Trophoblast cell (in vitro differentiated cells and primary cell): ENCODE measurements at regions not wholly inside any gene's neighbourhood (a gene's known extent, or its start where the extent isn't known, plus 50 kb on each side); places are given as distances from the start of the nearest gene placed in this dataset.

ENCODE experiments used
- DNase-seq, 2 donors: peaks; one replicate each; pipeline ENCODE4 v3.0.0-alpha.2; 2016
- H2AFZ ChIP-seq: 2 replicates; pipeline ENCODE4 v1.6.1; 2013; ENCODE audit warnings: low read length, moderate library complexity, mild to moderate bottlenecking; ENCODE audit not compliant: insufficient read depth, poor library complexity
- H2AK5ac ChIP-seq: 2 replicates; pipeline ENCODE4 v1.6.1; 2013; ENCODE audit warnings: mild to moderate bottlenecking, low read length
- H2BK120ac ChIP-seq: 2 replicates; pipeline ENCODE4 v1.6.1; 2013; ENCODE audit warnings: low read length, mild to moderate bottlenecking, moderate library complexity; ENCODE audit not compliant: insufficient read depth, poor library complexity
- H2BK12ac ChIP-seq: 2 replicates; pipeline ENCODE4 v1.6.1; 2013; ENCODE audit warnings: mild to moderate bottlenecking, low read length, moderate library complexity
- H2BK5ac ChIP-seq: 2 replicates; pipeline ENCODE4 v1.6.1; 2013; ENCODE audit warnings: low read length, low read depth, moderate library complexity, mild to moderate bottlenecking; ENCODE audit not compliant: poor library complexity
- H3K14ac ChIP-seq: 2 replicates; pipeline ENCODE4 v1.6.1; 2013; ENCODE audit warnings: mild to moderate bottlenecking, low read length
- H3K18ac ChIP-seq: 2 replicates; pipeline ENCODE4 v1.6.1; 2013; ENCODE audit warnings: mild to moderate bottlenecking, low read length
- H3K23ac ChIP-seq: 2 replicates; pipeline ENCODE4 v1.6.1; 2013; ENCODE audit warnings: low read length
- H3K27ac ChIP-seq: 2 replicates; pipeline ENCODE4 v1.5.1; 2013; ENCODE audit warnings: low read depth, mild to moderate bottlenecking, inconsistent platforms, low read length, moderate library complexity
- H3K27me3 ChIP-seq: 2 replicates; pipeline ENCODE4 v1.6.1; 2013; ENCODE audit warnings: inconsistent platforms, mild to moderate bottlenecking, low read length, moderate library complexity; ENCODE audit not compliant: insufficient read depth
- H3K36me3 ChIP-seq, 2 experiments: 1 replicate in 1 of 2; 2 replicates in 1 of 2; pipeline ENCODE4 v1.6.1; 2013; ENCODE audit warnings: low read length in 2 of 2, mild to moderate bottlenecking in 2 of 2, moderate library complexity in 1 of 2; ENCODE audit not compliant: insufficient read depth in 2 of 2, control insufficient read depth in 1 of 2
- H3K4ac ChIP-seq: 2 replicates; pipeline ENCODE4 v1.6.1; 2013; ENCODE audit warnings: low read depth, mild to moderate bottlenecking, low read length, moderate library complexity
- H3K4me1 ChIP-seq, 2 experiments: 1 replicate in 1 of 2; 2 replicates in 1 of 2; pipeline ENCODE4 v1.6.1; 2013; ENCODE audit warnings: low read length in 2 of 2, mild to moderate bottlenecking in 2 of 2, moderate library complexity in 1 of 2; ENCODE audit not compliant: insufficient read depth in 2 of 2, control insufficient read depth in 1 of 2
- H3K4me2 ChIP-seq: 2 replicates; pipeline ENCODE4 v1.6.1; 2013; ENCODE audit warnings: inconsistent platforms, mild to moderate bottlenecking, low read length, moderate library complexity
- H3K4me3 ChIP-seq: 2 replicates; pipeline ENCODE4 v1.5.1; 2013; ENCODE audit warnings: mild to moderate bottlenecking, low read depth, low read length, inconsistent platforms
- H3K79me1 ChIP-seq: one replicate; pipeline ENCODE4 v1.6.1; 2013; ENCODE audit warnings: low read length
- H3K79me2 ChIP-seq: 2 replicates; pipeline ENCODE4 v1.6.1; 2013; ENCODE audit warnings: low read length, mild to moderate bottlenecking; ENCODE audit not compliant: control insufficient read depth, insufficient read depth, poor library complexity
- H3K9ac ChIP-seq: 2 replicates; pipeline ENCODE4 v1.6.1; 2013; ENCODE audit warnings: mild to moderate bottlenecking, low read length
- H3K9me3 ChIP-seq: 2 replicates; pipeline ENCODE4 v1.6.1; 2013; ENCODE audit warnings: low read depth, mild to moderate bottlenecking, control low read depth, inconsistent platforms, low read length; ENCODE audit not compliant: insufficient read depth
- H4K12ac ChIP-seq: 2 replicates; pipeline ENCODE4 v1.6.1; 2013; ENCODE audit warnings: low read depth, mild to moderate bottlenecking, low read length, moderate library complexity
- H4K8ac ChIP-seq: 2 replicates; pipeline ENCODE4 v1.6.1; 2013; ENCODE audit warnings: low read depth, mild to moderate bottlenecking, low read length, moderate library complexity
- H4K91ac ChIP-seq: one replicate; pipeline ENCODE4 v1.6.1; 2013; ENCODE audit warnings: low read depth, mild to moderate bottlenecking, low read length, moderate library complexity
- WGBS: extraction: QIAGEN DNeasy Blood & Tissue Kit; methylation state at CpG from one replicate; pipeline ENCODE4 v1.1.7; 2013; ENCODE audit warnings: missing lambda C conversion rate; ENCODE audit not compliant: insufficient read length, insufficient coverage; ENCODE audit errors: extremely low coverage; 5-methylcytosine and 5-hydroxymethylcytosine counted together

DNA sequence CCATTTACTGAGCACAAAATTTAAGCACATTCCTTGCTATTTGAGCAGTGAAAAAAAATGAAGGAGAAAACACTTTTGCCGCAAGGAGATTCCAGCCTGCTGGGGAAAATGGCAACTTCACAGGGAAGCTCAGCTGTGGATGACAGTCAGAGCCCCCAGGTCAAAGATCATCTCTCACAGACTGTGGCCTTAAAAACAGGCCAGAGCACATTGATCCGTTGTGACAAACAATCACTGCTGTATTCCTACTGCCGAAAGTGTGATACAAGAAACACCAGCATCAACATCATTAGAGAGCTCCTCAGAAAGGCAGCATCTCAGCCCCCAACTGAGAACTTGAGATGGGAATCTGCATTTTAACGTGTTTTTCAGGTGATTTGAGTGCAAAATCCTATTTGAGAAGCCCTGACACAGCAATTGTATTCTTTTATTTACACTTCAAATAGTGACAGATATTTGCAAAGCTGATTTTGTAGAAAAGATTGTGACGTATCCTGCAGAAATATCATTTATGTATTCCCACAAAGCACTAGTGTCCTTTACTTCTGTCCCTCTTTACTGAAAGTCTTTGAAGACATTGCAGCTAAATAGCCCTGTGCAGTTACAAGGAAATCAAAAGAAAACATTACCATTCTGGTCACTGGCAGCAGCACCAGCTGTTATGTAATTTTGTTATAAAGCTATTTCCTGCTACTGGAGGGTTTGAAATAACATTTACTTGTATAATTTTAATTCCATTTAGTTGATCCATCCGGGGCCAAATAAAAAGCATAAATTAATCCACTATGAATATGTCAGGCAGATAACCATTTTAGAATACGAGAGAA is 652.0 kb downstream of the LIG4 start:
- H3K27me3 ChIP-seq, result no peaks in the 10 kb centered on the region
- H4K8ac ChIP-seq, result no peak overlapping the region
- no peaks in the 10 kb centered on the region for H3K4me1 ChIP-seq
- no peaks in the 10 kb centered on the region for H3K79me1 ChIP-seq
- no peak overlapping the region for H3K4me3 ChIP-seq
- H2BK5ac ChIP-seq, result no peak overlapping the region
- no peak overlapping the region for H3K23ac ChIP-seq
- H2AK5ac ChIP-seq, result no peak overlapping the region
- no peak overlapping the region for H2AFZ ChIP-seq
- H3K14ac ChIP-seq, result no peak overlapping the region
- H4K12ac ChIP-seq, result no peak overlapping the region
- H3K36me3 ChIP-seq, result no peaks in the 10 kb centered on the region
- H3K79me2 ChIP-seq, result no peaks in the 10 kb centered on the region
- H3K27ac ChIP-seq, result no peak overlapping the region
- no CpG with 5 or more reads among the region's 7 CpGs for WGBS
- no peak overlapping the region for H3K18ac ChIP-seq
- H3K4me2 ChIP-seq, result no peak overlapping the region
- H3K9ac ChIP-seq, result no peak overlapping the region
- H3K4ac ChIP-seq, result no peak overlapping the region
- H3K9me3 ChIP-seq, result no peaks in the 10 kb centered on the region
- no peak for DNase-seq
- no peak overlapping the region for H2BK12ac ChIP-seq
- no peak overlapping the region for H4K91ac ChIP-seq
- H2BK120ac ChIP-seq, result no peak overlapping the region

DNA sequence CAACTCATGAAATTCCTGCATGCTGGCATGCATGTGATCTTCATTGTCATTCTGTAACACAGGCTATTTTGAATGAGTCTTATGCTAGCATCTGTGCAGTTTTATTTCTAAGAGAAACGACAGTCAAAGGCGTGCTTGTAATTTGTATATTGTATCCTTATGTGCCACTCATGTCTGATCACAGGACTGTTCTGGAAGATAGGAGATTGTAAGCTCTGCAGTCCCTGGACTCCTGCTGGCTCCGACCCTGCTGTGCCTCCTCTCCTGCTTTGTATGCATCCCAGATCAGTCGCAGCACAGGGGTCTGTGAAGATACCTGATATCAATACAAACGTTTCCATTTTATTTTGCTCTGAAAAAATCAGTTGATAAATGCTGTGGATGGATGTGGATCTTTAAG is 653.1 kb downstream of the LIG4 start:
- WGBS, result no CpG with 5 or more reads among the region's 5 CpGs
- DNase-seq, result no peak

DNA sequence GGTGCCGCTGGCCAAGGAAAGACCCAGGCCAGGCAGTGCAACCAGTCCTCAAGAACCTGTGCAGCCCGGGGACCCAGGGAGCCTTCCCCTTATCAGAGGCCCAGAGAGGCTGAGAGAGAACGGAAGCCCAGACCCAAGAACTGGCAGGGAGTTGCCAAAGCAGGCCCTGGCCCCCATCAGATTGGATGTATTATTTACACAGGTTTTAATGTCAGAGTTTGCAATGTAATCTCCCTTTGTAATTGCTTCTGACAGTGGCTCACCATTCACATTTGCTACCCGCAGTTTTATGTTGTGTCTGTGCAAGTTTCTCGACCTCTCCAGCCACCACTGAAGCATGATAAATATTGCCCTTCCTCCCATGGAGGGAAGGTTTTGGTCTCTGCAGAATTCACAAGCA is 660.9 kb downstream of the LIG4 start:
- Histone ChIP-seq H3K23ac (no peak overlapping the region), H2BK12ac (no peak overlapping the region), H3K4me2 (no peak overlapping the region), H3K14ac (no peak overlapping the region), H2AFZ (no peak overlapping the region), H2AK5ac (no peak overlapping the region), H3K9ac (no peak overlapping the region), H4K91ac (no peak overlapping the region), H4K8ac (no peak overlapping the region), H3K9me3 (no peaks in the 10 kb centered on the region), H2BK120ac (no peak overlapping the region), H3K36me3 (no peaks in the 10 kb centered on the region), H3K4me1 (no peaks in the 10 kb centered on the region), H4K12ac (no peak overlapping the region), H3K27me3 (no peaks in the 10 kb centered on the region), H3K4ac (no peak overlapping the region), H3K79me1 (no peaks in the 10 kb centered on the region), H3K4me3 (no peak overlapping the region), H3K18ac (no peak overlapping the region), H2BK5ac (no peak overlapping the region), H3K79me2 (no peaks in the 10 kb centered on the region), H3K27ac (no peak overlapping the region)
- DNase-seq, result no peak
- WGBS, result no CpG with 5 or more reads among the region's 5 CpGs

More for the DNA sequence above, 653.1 kb downstream of the LIG4 start:
- Histone ChIP-seq H4K12ac (no peak overlapping the region), H2BK5ac (no peak overlapping the region), H3K9ac (no peak overlapping the region), H3K4me3 (no peak overlapping the region), H3K9me3 (no peaks in the 10 kb centered on the region), H2AK5ac (no peak overlapping the region), H3K4me1 (no peaks in the 10 kb centered on the region), H2AFZ (no peak overlapping the region), H3K79me2 (no peaks in the 10 kb centered on the region), H3K4me2 (no peak overlapping the region), H4K8ac (no peak overlapping the region), H2BK120ac (no peak overlapping the region), H3K36me3 (no peaks in the 10 kb centered on the region), H3K23ac (no peak overlapping the region), H2BK12ac (no peak overlapping the region), H3K79me1 (no peaks in the 10 kb centered on the region), H3K14ac (no peak overlapping the region), H3K27ac (no peak overlapping the region), H3K18ac (no peak overlapping the region), H3K27me3 (no peaks in the 10 kb centered on the region), H3K4ac (no peak overlapping the region), H4K91ac (no peak overlapping the region)

DNA sequence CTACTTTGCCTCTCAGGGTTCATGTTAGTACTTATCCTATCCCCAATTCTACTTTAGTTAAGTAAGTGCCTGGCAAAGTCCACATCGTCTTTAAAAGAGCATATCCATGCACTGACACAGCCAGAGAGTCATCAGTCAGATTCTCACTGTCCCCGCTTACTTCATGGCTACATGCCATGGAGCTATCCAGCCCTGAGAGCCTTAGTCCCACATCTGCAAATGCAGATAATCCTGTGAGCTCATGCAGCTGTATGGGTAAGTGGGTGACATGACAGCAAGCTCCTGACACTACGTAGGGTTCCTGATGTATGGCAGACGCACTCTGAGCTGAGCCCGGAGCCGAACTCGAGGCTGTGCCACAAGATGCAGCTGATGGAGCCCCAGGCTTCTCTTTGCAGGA is 661.5 kb downstream of the LIG4 start:
- Histone ChIP-seq H3K4me1 (no peaks in the 10 kb centered on the region), H4K91ac (no peak overlapping the region), H3K14ac (no peak overlapping the region), H3K79me2 (no peaks in the 10 kb centered on the region), H3K9ac (no peak overlapping the region), H2AK5ac (no peak overlapping the region), H2BK5ac (no peak overlapping the region), H3K4me3 (no peak overlapping the region), H2BK12ac (no peak overlapping the region), H3K27ac (no peak overlapping the region), H2BK120ac (no peak overlapping the region), H3K4ac (no peak overlapping the region), H3K23ac (no peak overlapping the region), H3K79me1 (no peaks in the 10 kb centered on the region), H3K36me3 (no peaks in the 10 kb centered on the region), H3K9me3 (no peaks in the 10 kb centered on the region), H4K8ac (no peak overlapping the region), H3K4me2 (no peak overlapping the region), H2AFZ (no peak overlapping the region), H3K18ac (no peak overlapping the region), H3K27me3 (no peaks in the 10 kb centered on the region), H4K12ac (no peak overlapping the region)
- no peak for DNase-seq
- no CpG with 5 or more reads among the region's 7 CpGs for WGBS
